Omental fat pad (tissue), 3 donors: ENCODE measurements at regions not wholly inside any gene's neighbourhood (a gene's known extent, or its start where the extent isn't known, plus 50 kb on each side); places are given as distances from the start of the nearest gene placed in this dataset.

Source experiments
- ATAC-seq: fragments of 150-250 bp; one replicate; pipeline ENCODE4 v1.9.1; 2016; ENCODE audit warnings: mild to moderate bottlenecking, moderate library complexity; ENCODE audit not compliant: low FRiP score
- DNase-seq: peaks from one replicate; pipeline ENCODE4 v3.0.0-alpha.2; 2019; ENCODE audit warnings: low spot score
- CTCF ChIP-seq, 3 donors: fragments of 450-650 bp; IDR thresholded peaks; one replicate each; pipeline ENCODE4 v1.5.1; 2016 to 2017; ENCODE audit warnings: antibody characterized with exemption in 3 of 3, mild to moderate bottlenecking in 3 of 3, moderate library complexity in 2 of 3

DNA sequence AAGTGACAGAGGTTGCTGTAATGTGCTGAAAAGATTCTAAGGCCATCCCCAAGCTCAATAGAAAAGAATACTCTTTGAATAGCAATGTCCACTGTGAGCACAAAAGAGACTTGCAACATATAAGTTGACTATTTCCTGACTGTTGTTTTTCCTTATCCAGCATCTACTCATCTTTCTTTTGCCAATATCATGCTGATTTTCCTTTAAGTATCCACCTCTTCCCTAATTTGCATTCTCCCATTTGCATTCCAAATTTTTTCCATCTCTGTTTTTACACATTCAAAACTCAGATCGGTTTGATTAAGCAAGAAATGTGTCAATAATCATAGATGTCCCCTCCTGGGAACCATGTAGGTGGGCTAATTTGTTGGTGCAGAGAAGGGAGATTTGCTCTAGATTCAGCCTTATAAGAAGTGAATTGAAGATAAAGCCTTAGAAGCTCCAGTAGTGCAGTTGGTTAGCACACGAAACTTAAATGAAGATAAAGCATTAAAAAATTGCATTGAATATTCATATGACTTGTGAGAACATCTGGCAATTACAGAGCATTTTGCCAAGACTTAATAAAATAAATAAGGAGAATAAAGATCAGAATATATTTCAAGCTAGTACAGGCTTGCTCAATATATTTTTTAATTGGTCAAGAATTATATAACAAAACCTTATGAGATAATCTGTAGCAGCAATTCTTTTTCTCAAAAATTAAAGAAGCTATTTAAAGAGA lies 267.6 kb downstream of the TMEM167A start:
- TF ChIP-seq CTCF (IDR thresholded peaks at IDR 0.05), result no peak
- no peak for ATAC-seq
- no peak for DNase-seq

GRCh38 chr5:82808960-82809359 lies 268.2 kb downstream of the TMEM167A start:
- ATAC-seq (no peak), DNase-seq (no peak)
- TF ChIP-seq CTCF (IDR thresholded peaks at IDR 0.05), result no peak

DNA sequence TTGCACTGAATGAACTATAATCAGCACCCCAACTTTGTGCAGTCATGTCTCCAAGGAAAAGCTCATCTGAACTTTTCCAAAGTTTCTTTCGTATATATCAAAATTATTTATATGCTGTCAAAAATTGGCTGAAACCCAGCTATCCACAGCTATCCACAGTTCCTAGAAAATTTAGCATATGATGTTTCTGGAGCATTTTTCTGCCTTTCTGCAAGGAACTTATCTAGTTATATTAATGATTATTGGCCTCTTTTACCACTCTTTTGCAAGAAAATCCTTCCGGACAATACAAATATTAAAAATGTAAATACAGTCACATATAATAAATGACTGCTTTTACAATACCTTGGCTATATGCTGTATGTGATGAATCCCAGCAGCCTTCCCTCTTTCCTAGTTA lies 270.2 kb downstream of the TMEM167A start:
- TF ChIP-seq CTCF (IDR thresholded peaks at IDR 0.05), result no peak
- DNase-seq (no peak), ATAC-seq (no peak)

DNA sequence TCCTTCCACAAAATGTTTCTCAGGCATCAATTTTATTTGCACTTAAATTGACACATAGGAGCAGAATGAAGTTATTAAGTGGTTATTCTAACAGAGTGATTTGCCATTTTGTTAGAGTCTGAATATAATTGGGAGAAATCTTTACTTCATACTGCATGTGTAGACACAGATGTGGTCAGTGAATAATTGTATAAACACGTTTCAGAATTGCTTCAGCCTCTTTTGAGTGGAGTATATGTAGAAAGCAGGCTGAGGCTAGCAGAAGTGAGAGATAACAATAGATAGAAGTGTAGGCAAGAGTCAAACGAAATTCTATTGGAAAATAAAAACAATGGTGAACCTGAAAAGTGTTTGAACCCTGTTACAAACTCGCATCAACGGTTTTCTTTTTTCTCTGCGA lies 270.7 kb downstream of the TMEM167A start:
- no peak for DNase-seq

DNA sequence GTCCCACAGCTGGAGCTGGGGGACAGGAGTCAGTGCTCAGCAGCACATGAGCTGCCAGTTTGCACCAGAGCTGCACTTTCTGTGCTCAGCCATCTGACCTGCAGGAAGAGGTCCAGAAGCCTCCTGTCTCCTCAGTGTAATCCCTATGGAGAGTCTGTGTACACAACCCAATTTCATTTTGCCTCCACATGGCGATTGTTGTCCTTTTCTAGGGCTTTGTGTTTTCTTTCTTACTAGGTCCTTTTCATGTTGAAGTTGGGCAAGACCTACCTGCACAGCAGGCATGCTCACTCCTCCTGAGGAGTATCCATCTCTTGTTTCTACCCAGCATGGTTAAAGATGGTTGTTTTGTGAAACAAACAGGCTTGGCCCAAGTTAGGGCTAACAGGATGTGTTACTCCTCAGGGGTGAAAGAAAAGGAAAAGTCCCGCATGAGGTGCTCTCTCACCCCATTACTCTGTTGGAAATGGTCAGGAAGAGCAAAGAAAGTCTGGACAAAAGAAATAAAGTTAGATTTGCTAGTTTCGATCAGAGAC lies 273.0 kb downstream of the TMEM167A start:
- no peak for DNase-seq
- no peak for ATAC-seq
- no peak for TF ChIP-seq CTCF (IDR thresholded peaks at IDR 0.05)

More for the DNA sequence above, 270.7 kb downstream of the TMEM167A start:
- TF ChIP-seq CTCF (IDR thresholded peaks at IDR 0.05), result no peak
- no peak for ATAC-seq

- TF ChIP-seq CTCF (IDR thresholded peaks at IDR 0.05), result no peak
Observed at GRCh38 chr5:82802954-82803353, 274.2 kb downstream of the TMEM167A start.

GRCh38 chr5:82800826-82801225 lies 276.4 kb downstream of the TMEM167A start:
- no peak for TF ChIP-seq CTCF (IDR thresholded peaks at IDR 0.05)
- no peak for ATAC-seq
- no peak for DNase-seq

More at GRCh38 chr5:82802954-82803353, 274.2 kb downstream of the TMEM167A start:
- ATAC-seq (no peak), DNase-seq (no peak)
